Forelimb muscle (tissue), 1 donor: ENCODE measurements at regions not wholly inside any gene's neighbourhood (a gene's known extent, or its start where the extent isn't known, plus 50 kb on each side); places are given as distances from the start of the nearest gene placed in this dataset.

Source experiments
- DNase-seq: peaks from one replicate; pipeline ENCODE4 v3.0.0-alpha.2; 2013; ENCODE audit warnings: low read depth

- DNase-seq: no peak
Observed at GRCh38 chr5:82336959-82337351, 58.8 kb upstream of the RPS23 start.

DNA sequence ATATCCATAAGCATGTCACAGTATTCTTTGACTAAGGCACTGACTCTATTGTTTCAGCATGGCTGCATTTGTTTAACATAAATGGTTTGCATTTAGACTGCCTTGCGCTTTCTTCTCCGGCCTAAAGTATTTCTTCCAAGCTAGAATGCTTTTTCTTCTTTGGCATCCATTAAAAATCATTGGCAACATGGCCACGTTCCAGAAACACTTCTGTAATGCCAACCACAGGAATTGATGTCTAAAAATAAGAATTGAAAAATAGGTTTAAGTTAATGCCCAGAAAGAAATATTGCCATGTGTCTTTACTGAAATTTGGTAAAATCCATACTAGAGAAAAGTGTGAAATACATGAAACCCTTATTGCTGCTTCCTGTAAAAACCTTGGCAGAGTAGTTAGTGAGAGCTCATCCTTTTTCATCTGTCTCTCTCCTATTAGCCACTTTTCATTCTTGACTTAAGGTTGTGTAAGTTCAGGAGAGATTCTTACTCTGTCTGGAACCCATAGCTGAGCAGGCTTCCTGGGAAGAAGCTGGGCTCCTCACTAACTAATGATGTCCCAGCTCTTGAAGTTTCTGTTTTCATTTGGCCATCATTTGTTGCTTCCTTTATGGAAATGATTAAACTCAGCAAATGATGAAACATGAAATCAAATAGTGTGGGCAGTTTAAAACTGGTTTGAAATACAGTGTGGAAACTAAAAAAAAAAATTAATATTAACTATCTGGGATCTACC, 58.2 kb upstream of the RPS23 start:
- no peak for DNase-seq

DNA sequence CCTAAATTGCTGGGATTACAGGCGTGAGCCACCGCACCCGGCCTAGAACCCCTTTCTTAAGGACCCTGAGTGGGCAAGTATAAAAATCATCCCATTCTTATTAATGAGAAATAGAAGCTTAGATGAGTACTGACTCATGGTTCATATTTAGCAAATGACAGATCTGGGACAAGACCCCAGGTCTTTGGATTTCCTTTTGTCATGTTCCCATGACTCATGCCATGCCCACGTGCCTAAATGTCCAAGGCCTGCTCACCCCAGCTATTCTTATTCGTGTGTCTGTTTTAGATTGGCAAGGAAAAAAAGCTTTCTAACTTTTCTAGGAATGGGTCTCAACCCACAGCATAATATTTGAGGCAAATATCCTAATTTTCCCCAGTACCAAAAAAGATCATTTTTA, 57.7 kb upstream of the RPS23 start:
- DNase-seq: no peak

- DNase-seq: no peak
Observed at GRCh38 chr5:82334856-82335255, 56.7 kb upstream of the RPS23 start.

DNA sequence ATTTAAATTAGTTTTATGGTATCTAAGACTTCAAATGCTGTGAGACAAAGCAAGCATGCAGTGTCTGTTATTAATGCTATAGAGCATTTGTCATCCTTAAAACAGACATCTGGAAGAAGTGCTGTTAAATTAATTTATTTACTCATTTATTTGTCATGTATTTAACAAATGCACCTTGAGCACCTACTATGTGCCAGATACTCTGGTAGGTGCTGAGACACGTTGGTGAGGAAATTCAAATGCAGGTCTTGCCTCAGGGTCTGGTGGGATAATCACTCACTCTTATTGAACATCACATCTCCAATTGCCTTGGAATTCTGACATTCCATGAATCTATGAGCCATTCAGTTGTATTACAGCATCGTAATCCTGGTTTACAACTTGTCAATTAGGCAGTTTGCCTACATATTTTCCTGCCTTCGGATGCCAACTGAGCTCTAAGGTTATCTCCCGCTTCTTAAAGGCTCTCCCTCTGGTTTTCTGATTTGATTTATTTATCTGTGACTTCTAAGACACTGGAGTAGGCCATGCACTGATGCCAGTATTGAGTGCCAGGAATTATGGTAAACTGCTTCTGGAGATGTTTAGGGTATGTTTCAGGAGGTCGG, 56.0 kb upstream of the RPS23 start:
- DNase-seq: no peak

DNA sequence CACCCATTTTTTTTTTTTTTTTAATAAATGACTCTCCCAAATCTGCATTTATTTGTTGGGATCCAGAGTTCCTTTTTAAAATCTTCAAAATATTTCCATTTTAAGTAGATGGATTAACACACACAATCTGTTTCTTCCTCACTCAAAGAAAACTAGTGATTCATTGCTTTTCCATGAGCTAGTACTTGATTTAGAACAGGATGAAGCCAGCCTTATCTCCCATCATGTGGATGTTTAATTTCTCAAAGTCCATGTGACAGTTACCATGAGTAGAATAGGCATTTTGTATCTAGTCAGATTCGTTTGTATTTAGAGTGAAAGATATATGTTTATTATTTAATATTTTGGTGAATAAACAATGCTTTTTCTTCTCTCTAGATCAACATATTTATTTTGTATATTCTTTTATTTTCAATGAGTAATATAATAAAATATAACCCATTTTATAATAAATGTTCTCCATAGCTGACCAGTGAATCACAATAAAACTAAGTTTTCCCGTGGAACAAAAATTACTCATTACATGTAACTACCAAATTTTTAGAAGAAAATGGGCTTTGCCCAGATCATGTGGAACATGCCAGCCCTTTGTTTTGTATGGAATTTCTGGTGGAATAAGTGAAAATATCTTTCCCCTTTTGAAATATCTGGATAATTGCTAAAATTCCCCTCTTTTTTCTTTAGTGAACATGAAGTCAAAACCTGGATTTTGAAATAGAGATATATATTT, 54.9 kb upstream of the RPS23 start:
- no peak for DNase-seq

DNA sequence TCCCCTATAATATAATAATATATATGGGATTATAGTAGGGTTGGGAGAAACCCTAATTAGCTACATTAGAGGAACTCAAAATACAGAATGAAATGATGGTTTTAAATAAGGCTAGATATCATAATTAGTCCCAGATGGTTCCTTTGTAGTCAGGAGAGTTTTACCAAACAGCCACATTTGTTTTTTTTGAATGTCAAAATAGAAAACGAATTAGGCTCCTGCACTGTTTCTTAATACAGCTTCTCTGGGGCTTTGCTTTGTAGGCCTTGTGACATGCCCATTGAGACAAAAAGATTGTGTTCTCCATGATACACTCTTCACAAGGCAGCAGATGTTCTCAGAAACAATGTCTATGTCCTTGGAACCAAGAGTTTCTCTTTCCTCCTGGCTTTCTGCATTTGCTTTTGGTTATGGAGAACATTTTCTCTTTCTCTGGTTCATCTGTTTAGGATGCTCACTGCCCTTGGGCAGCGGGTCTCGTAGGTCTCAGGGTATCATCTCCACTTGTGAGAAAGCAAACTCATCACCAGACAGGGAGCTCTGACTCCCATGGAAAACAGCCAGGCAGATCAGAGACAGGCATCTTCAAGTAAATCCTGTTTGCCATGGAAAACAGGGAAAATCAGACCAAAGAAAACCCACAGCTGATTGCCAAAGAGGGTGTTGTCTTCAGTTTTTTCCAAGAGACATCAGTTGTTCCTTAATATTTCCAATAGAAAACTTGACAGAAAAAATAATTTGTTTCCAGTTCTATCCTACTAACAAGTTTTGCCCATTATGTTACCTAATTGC, 54.1 kb upstream of the RPS23 start:
- no peak for DNase-seq

GRCh38 chr5:82331557-82331956, 53.4 kb upstream of the RPS23 start:
- DNase-seq: no peak

DNA sequence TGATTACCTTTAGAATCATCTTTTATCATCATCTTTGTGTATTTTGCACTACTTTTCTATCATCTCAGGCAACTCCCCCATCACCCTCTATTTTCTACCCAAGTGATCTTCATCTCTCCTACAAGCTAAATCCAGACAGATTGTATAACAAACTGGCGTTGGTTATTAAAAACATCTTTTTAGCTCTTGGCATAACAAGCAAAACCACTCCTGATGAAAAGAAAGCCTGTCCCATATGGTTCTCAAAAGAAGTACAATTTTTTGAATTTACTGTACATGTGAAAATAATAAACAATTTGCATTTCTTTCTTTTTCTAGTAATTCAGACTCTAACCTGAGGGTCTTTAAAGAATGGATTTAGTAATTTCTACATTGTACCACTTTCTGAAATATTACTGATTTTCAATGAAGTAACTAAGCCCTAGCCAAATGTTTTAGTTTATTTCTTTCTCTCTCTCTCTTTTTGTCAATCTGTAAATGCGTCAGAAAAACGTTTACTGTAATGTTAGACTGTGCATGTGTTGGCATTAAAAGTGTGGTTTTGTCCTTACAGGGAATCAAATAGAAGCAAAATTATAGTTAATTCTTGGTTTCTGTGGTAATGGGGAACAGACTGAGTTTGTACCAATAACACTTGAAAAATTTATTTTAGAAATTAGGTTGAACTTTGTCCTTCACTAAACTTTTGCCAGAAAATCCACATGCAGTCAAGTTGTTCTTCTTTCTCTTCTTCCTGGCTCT, 52.5 kb upstream of the RPS23 start:
- DNase-seq: no peak

DNA sequence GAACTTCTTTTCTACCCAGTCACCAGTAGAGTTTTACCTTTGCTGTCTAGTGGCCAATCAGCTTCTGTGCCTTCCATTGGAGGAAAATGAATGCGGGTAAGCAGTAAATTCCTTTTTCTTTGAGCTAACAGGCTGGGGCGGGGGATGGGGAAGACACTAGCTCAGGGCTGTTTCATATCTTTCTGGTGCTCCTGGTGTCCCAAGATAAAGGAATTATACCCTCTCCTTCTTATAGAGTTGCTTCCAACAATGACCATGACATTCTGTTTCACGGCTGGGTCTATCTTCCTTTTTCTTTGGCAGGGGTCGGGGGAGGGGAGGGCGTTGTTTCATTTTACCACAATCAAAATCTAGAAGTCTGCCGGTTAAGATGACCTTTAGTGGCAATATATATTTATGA, 51.2 kb upstream of the RPS23 start:
- no peak for DNase-seq
